Progenitor cell of endocrine pancreas (in vitro differentiated cells): ENCODE measurements at regions not wholly inside any gene's neighbourhood (a gene's known extent, or its start where the extent isn't known, plus 50 kb on each side); places are given as distances from the start of the nearest gene placed in this dataset.

ENCODE experiments used
- DNase-seq: peaks from one replicate; pipeline ENCODE4 v3.0.0; 2021; ENCODE audit warnings: low spot score; ENCODE audit not compliant: unreplicated experiment
- H3K27ac Mint-ChIP-seq: 2 replicates; pipeline ENCODE4 v1.8.0; 2021; ENCODE audit warnings: mild to moderate bottlenecking, moderate library complexity, mixed read lengths
- H3K27me3 Mint-ChIP-seq: 2 replicates; pipeline ENCODE4 v1.8.0; 2021; ENCODE audit warnings: mixed read lengths
- H3K36me3 Mint-ChIP-seq: 2 replicates; pipeline ENCODE4 v1.8.0; 2022; ENCODE audit warnings: mixed read lengths; ENCODE audit not compliant: insufficient read depth
- H3K4me1 Mint-ChIP-seq: 2 replicates; pipeline ENCODE4 v1.8.0; 2021; ENCODE audit warnings: low read depth, mixed read lengths
- H3K4me3 Mint-ChIP-seq: 2 replicates; pipeline ENCODE4 v1.8.0; 2021; ENCODE audit warnings: low read depth, mild to moderate bottlenecking, moderate library complexity, mixed read lengths
- H3K9me3 Mint-ChIP-seq: 2 replicates; pipeline ENCODE4 v1.8.0; 2021; ENCODE audit warnings: low read depth, mixed read lengths
- CTCF ChIP-seq: fragments of 200-600 bp; sonication (generic); IDR thresholded peaks from one replicate; pipeline ENCODE4 v1.5.0; 2021; ENCODE audit warnings: antibody characterized with exemption, mild to moderate bottlenecking; ENCODE audit not compliant: unreplicated experiment

- H3K9me3 Mint-ChIP-seq: peaks cover 7% of the 10 kb centered on the region
- DNase-seq: no peak
- no peak for TF ChIP-seq CTCF
- H3K27ac Mint-ChIP-seq: no peak overlapping the region
- H3K4me3 Mint-ChIP-seq: no peak overlapping the region
- no peaks in the 10 kb centered on the region for H3K36me3 Mint-ChIP-seq
- H3K4me1 Mint-ChIP-seq: no peaks in the 10 kb centered on the region
- no peaks in the 10 kb centered on the region for H3K27me3 Mint-ChIP-seq
Measured at GRCh38 chr4:175531405-175532091, 280.5 kb downstream of the GPM6A start.

GRCh38 chr4:175536852-175537453, 275.1 kb downstream of the GPM6A start:
- H3K36me3 Mint-ChIP-seq: no peaks in the 10 kb centered on the region
- H3K27ac Mint-ChIP-seq: no peak overlapping the region
- peak; percentile 80 for TF ChIP-seq CTCF
- H3K4me1 Mint-ChIP-seq: no peaks in the 10 kb centered on the region
- no peak for DNase-seq
- H3K4me3 Mint-ChIP-seq: no peak overlapping the region
- no peaks in the 10 kb centered on the region for H3K27me3 Mint-ChIP-seq
- H3K9me3 Mint-ChIP-seq: peaks cover 4% of the 10 kb centered on the region

GRCh38 chr4:175539498-175539897, 272.6 kb downstream of the GPM6A start:
- no peak for TF ChIP-seq CTCF
- Mint-ChIP-seq H3K27ac (no peak overlapping the region), H3K27me3 (no peaks in the 10 kb centered on the region), H3K9me3 (no peaks in the 10 kb centered on the region), H3K4me1 (no peaks in the 10 kb centered on the region), H3K36me3 (no peaks in the 10 kb centered on the region), H3K4me3 (no peak overlapping the region)
- no peak for DNase-seq

GRCh38 chr4:175540151-175540550, 271.9 kb downstream of the GPM6A start:
- no peak overlapping the region for H3K27ac Mint-ChIP-seq
- no peak for TF ChIP-seq CTCF
- no peaks in the 10 kb centered on the region for H3K27me3 Mint-ChIP-seq
- H3K9me3 Mint-ChIP-seq: no peaks in the 10 kb centered on the region
- no peaks in the 10 kb centered on the region for H3K36me3 Mint-ChIP-seq
- H3K4me3 Mint-ChIP-seq: no peak overlapping the region
- H3K4me1 Mint-ChIP-seq: no peaks in the 10 kb centered on the region
- DNase-seq: no peak

- no peak for DNase-seq
- no peak for TF ChIP-seq CTCF
- no peaks in the 10 kb centered on the region for H3K9me3 Mint-ChIP-seq
- no peak overlapping the region for H3K4me3 Mint-ChIP-seq
- no peaks in the 10 kb centered on the region for H3K4me1 Mint-ChIP-seq
- peak overlapping the region; percentile 64 for H3K27ac Mint-ChIP-seq
- H3K36me3 Mint-ChIP-seq: no peaks in the 10 kb centered on the region
- H3K27me3 Mint-ChIP-seq: no peaks in the 10 kb centered on the region
Measured at GRCh38 chr4:175540732-175541131, 271.3 kb downstream of the GPM6A start.
